ENCODE measurements at regions not wholly inside any gene's neighbourhood (a gene's known extent, or its start where the extent isn't known, plus 50 kb on each side); places are given as distances from the start of the nearest gene placed in this dataset.

GRCh38 chr12:16094437-16094836 is 183.0 kb downstream of the SLC15A5 start:
- TF ChIP-seq YY1 (IDR thresholded peaks at IDR 0.05; ENCODE audit: insufficient read depth, insufficient read length) (no peak), ZNF274 (IDR thresholded peaks at IDR 0.05; ENCODE audit: low read depth, low read length) (no peak), SUZ12 (IDR thresholded peaks at IDR 0.05; ENCODE audit: extremely low read depth, insufficient read depth, insufficient read length) (no peak)
- no peak overlapping the region for H3K9ac ChIP-seq (ENCODE audit: insufficient read length, low read depth)
- no peak for DNase-seq (ENCODE audit: low read depth, low spot score)
- H3K36me3 ChIP-seq (ENCODE audit: insufficient read depth, insufficient read length, low read length) = no peaks in the 10 kb centered on the region
- H3K4me3 ChIP-seq (ENCODE audit: insufficient read length, low read depth) = no peak overlapping the region
- no peaks in the 10 kb centered on the region for H3K27me3 ChIP-seq (ENCODE audit: insufficient read depth, insufficient read length)
- peaks cover 22% of the 10 kb centered on the region for H3K9me3 ChIP-seq (ENCODE audit: insufficient read depth, low read length)
- H3K4me1 ChIP-seq (ENCODE audit: insufficient read depth, insufficient read length) = no peaks in the 10 kb centered on the region

GRCh38 chr12:16093825-16094224 is 182.7 kb downstream of the DERA start:
- TF ChIP-seq SUZ12 (IDR thresholded peaks at IDR 0.05; ENCODE audit: extremely low read depth, insufficient read depth, insufficient read length) (no peak), ZNF274 (IDR thresholded peaks at IDR 0.05; ENCODE audit: low read depth, low read length) (no peak), YY1 (IDR thresholded peaks at IDR 0.05; ENCODE audit: insufficient read depth, insufficient read length) (no peak)
- Histone ChIP-seq H3K27me3 (ENCODE audit: insufficient read depth, insufficient read length) (no peaks in the 10 kb centered on the region), H3K9ac (ENCODE audit: insufficient read length, low read depth) (no peak overlapping the region), H3K4me3 (ENCODE audit: insufficient read length, low read depth) (no peak overlapping the region), H3K36me3 (ENCODE audit: insufficient read depth, insufficient read length, low read length) (no peaks in the 10 kb centered on the region), H3K9me3 (ENCODE audit: insufficient read depth, low read length) (peaks cover 22% of the 10 kb centered on the region), H3K4me1 (ENCODE audit: insufficient read depth, insufficient read length) (no peaks in the 10 kb centered on the region)
- DNase-seq (ENCODE audit: low read depth, low spot score) = no peak

- no peak for DNase-seq (ENCODE audit: low read depth, low spot score)
- Histone ChIP-seq H3K9ac (ENCODE audit: insufficient read length, low read depth) (no peak overlapping the region), H3K9me3 (ENCODE audit: insufficient read depth, low read length) (peaks cover 22% of the 10 kb centered on the region), H3K4me3 (ENCODE audit: insufficient read length, low read depth) (no peak overlapping the region), H3K36me3 (ENCODE audit: insufficient read depth, insufficient read length, low read length) (no peaks in the 10 kb centered on the region), H3K27me3 (ENCODE audit: insufficient read depth, insufficient read length) (no peaks in the 10 kb centered on the region), H3K4me1 (ENCODE audit: insufficient read depth, insufficient read length) (no peaks in the 10 kb centered on the region)
- TF ChIP-seq SUZ12 (IDR thresholded peaks at IDR 0.05; ENCODE audit: extremely low read depth, insufficient read depth, insufficient read length) (no peak), ZNF274 (IDR thresholded peaks at IDR 0.05; ENCODE audit: low read depth, low read length) (no peak), YY1 (IDR thresholded peaks at IDR 0.05; ENCODE audit: insufficient read depth, insufficient read length) (no peak)
Observed at GRCh38 chr12:16090974-16091373, 179.8 kb downstream of the DERA start.

- no peak for DNase-seq (ENCODE audit: low read depth, low spot score)
- TF ChIP-seq YY1 (IDR thresholded peaks at IDR 0.05; ENCODE audit: insufficient read depth, insufficient read length) (no peak), SUZ12 (IDR thresholded peaks at IDR 0.05; ENCODE audit: extremely low read depth, insufficient read depth, insufficient read length) (no peak), ZNF274 (IDR thresholded peaks at IDR 0.05; ENCODE audit: low read depth, low read length) (no peak)
- no peaks in the 10 kb centered on the region for H3K36me3 ChIP-seq (ENCODE audit: insufficient read depth, insufficient read length, low read length)
- H3K27me3 ChIP-seq (ENCODE audit: insufficient read depth, insufficient read length) = no peaks in the 10 kb centered on the region
- H3K9ac ChIP-seq (ENCODE audit: insufficient read length, low read depth) = no peak overlapping the region
- H3K9me3 ChIP-seq (ENCODE audit: insufficient read depth, low read length) = peaks cover 22% of the 10 kb centered on the region
- H3K4me1 ChIP-seq (ENCODE audit: insufficient read depth, insufficient read length) = no peaks in the 10 kb centered on the region
- no peak overlapping the region for H3K4me3 ChIP-seq (ENCODE audit: insufficient read length, low read depth)
Observed at GRCh38 chr12:16088421-16088820, 177.3 kb downstream of the DERA start.
